ENCODE measurements at regions not wholly inside any gene's neighbourhood (a gene's known extent, or its start where the extent isn't known, plus 50 kb on each side); places are given as distances from the start of the nearest gene placed in this dataset.

DNA sequence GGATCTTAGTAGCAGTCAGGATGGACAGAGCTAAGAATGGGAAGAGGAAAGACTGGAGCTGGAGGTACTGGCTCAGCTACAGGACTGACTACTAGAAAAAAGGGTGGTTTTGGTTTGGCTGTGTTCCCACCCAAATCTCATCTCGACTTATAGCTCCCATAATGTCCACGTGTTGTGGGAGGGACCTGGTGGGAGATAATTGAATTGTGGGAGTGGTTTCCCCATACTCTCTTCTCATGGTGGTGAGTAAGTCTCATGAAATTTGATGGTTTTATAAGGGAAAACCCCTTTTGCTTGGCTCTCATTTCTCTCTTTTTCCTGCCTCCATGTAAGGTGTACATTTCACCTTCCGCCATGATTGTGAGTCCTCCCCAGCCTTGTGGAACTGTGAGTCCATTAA lies 466.5 kb upstream of the DEPDC1 start:
- TF ChIP-seq, protein P1, sequence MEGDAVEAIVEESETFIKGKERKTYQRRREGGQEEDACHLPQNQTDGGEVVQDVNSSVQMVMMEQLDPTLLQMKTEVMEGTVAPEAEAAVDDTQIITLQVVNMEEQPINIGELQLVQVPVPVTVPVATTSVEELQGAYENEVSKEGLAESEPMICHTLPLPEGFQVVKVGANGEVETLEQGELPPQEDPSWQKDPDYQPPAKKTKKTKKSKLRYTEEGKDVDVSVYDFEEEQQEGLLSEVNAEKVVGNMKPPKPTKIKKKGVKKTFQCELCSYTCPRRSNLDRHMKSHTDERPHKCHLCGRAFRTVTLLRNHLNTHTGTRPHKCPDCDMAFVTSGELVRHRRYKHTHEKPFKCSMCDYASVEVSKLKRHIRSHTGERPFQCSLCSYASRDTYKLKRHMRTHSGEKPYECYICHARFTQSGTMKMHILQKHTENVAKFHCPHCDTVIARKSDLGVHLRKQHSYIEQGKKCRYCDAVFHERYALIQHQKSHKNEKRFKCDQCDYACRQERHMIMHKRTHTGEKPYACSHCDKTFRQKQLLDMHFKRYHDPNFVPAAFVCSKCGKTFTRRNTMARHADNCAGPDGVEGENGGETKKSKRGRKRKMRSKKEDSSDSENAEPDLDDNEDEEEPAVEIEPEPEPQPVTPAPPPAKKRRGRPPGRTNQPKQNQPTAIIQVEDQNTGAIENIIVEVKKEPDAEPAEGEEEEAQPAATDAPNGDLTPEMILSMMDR (IDR thresholded peaks at IDR 0.05) = no peak
- TF ChIP-seq POLR2AphosphoS5 (IDR thresholded peaks at IDR 0.05) = no peak

Measured in gastroesophageal sphincter (tissue), 3 donors.